ENCODE measurements at regions not wholly inside any gene's neighbourhood (a gene's known extent, or its start where the extent isn't known, plus 50 kb on each side); places are given as distances from the start of the nearest gene placed in this dataset.

GRCh38 chr20:22495789-22496188 is 88.6 kb downstream of the FOXA2 start:
- H2BK15ac ChIP-seq (ENCODE audit: low read depth, low read length): no peak overlapping the region
- no peak for DNase-seq
- no peak overlapping the region for H2BK12ac ChIP-seq (ENCODE audit: insufficient read length, low read depth, low read length)
- no peak overlapping the region for H2BK20ac ChIP-seq (ENCODE audit: low read depth, low read length, poor library complexity, severe bottlenecking)
- H4K8ac ChIP-seq (replicated peaks; ENCODE audit: insufficient read length, low read depth, low read length): no peak overlapping the region
- peaks cover 12 to 16% of the 10 kb centered on the region in 2 experiments for H3K4me1 Mint-ChIP-seq
- H3K9ac ChIP-seq (ENCODE audit: extremely low read depth, insufficient read length, low read length): no peak overlapping the region
- no peak overlapping the region for H3T11ph ChIP-seq (ENCODE audit: low read length)
- H3K14ac ChIP-seq (ENCODE audit: insufficient read depth, low read length): no peak overlapping the region
- H3K56ac ChIP-seq (ENCODE audit: insufficient read length, low read depth, low read length): no peak overlapping the region
- H3K9me3 ChIP-seq (ENCODE audit: control insufficient read depth, low read depth, low read length): no peaks in the 10 kb centered on the region
- no peak overlapping the region for H3K18ac ChIP-seq (ENCODE audit: insufficient read length, low read depth, low read length)
- no peaks in the 10 kb centered on the region for H4K20me1 ChIP-seq (ENCODE audit: control insufficient read depth, insufficient read depth, insufficient read length)
- TF ChIP-seq CTCF (conservative IDR thresholded peaks at IDR 0.05): no peak
- H4K91ac ChIP-seq (ENCODE audit: insufficient read length, low read depth, low read length): no peak overlapping the region
- no peak overlapping the region for H4K5ac ChIP-seq (ENCODE audit: insufficient read length, low read depth, low read length)
- no peaks in the 10 kb centered on the region for H3K27me3 ChIP-seq (ENCODE audit: insufficient read depth, low read length)
- H2AFZ ChIP-seq (ENCODE audit: low read length): no peak overlapping the region
- no peak overlapping the region for H3K23ac ChIP-seq (ENCODE audit: insufficient read length, low read depth, low read length)
- no peak overlapping the region for H3K4ac ChIP-seq (ENCODE audit: low read depth, low read length)
- no peaks in the 10 kb centered on the region for H3K36me3 Mint-ChIP-seq (ENCODE audit: insufficient read depth in 1 of 3, low read depth in 3 of 3)
- no peak overlapping the region for H3K27ac ChIP-seq (ENCODE audit: insufficient read length, low read depth, low read length)
- no peaks in the 10 kb centered on the region for H3K79me2 ChIP-seq (ENCODE audit: insufficient read depth, low read length)
- H3K23me2 ChIP-seq (ENCODE audit: insufficient read length, low read depth, low read length, poor library complexity, severe bottlenecking): no peaks in the 10 kb centered on the region
- H3K4me2 ChIP-seq (ENCODE audit: insufficient read depth, insufficient read length, low read length): no peak overlapping the region
- H3K4me1 ChIP-seq (ENCODE audit: insufficient read depth, low read length): peaks cover 6% of the 10 kb centered on the region; the same call in 1 of the 2 replicates
- H2AK5ac ChIP-seq (ENCODE audit: insufficient read length, low read length): no peak overlapping the region
- no peaks in the 10 kb centered on the region for H3K79me1 ChIP-seq (ENCODE audit: insufficient read depth, low read depth, low read length, poor library complexity, severe bottlenecking)
- H3K27ac Mint-ChIP-seq: no peak overlapping the region
- H2BK120ac ChIP-seq (ENCODE audit: low read depth, low read length, poor library complexity, severe bottlenecking): no peak overlapping the region
- no peak overlapping the region for H3K4me3 Mint-ChIP-seq
- no peak overlapping the region for H2BK5ac ChIP-seq (ENCODE audit: insufficient read length, low read length)
- no peaks in the 10 kb centered on the region; a peak in 1 of 5 replicates for H3K9me3 Mint-ChIP-seq
- no CpG with 5 or more reads among the region's 2 CpGs for WGBS (ENCODE audit: extremely low coverage, insufficient read length, low lambda C conversion rate)
- peaks cover 58% of the 10 kb centered on the region for H3K27me3 Mint-ChIP-seq (ENCODE audit: low read depth)

Measured in H9 (cell line).